ENCODE measurements at regions not wholly inside any gene's neighbourhood (a gene's known extent, or its start where the extent isn't known, plus 50 kb on each side); places are given as distances from the start of the nearest gene placed in this dataset.

GRCh38 chr13:59340581-59340980, 823.1 kb downstream of the DIAPH3 start:
- TF ChIP-seq, protein P1, sequence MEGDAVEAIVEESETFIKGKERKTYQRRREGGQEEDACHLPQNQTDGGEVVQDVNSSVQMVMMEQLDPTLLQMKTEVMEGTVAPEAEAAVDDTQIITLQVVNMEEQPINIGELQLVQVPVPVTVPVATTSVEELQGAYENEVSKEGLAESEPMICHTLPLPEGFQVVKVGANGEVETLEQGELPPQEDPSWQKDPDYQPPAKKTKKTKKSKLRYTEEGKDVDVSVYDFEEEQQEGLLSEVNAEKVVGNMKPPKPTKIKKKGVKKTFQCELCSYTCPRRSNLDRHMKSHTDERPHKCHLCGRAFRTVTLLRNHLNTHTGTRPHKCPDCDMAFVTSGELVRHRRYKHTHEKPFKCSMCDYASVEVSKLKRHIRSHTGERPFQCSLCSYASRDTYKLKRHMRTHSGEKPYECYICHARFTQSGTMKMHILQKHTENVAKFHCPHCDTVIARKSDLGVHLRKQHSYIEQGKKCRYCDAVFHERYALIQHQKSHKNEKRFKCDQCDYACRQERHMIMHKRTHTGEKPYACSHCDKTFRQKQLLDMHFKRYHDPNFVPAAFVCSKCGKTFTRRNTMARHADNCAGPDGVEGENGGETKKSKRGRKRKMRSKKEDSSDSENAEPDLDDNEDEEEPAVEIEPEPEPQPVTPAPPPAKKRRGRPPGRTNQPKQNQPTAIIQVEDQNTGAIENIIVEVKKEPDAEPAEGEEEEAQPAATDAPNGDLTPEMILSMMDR (IDR thresholded peaks at IDR 0.05): no peak
- TF ChIP-seq EZH2 (IDR thresholded peaks at IDR 0.05; ENCODE audit: borderline replicate concordance, insufficient read depth, low read depth, low read length, poor library complexity, severe bottlenecking): no peak
